NCI-H1694 treated with DMSO at 0.1 percent for 48 hours (cell line): ENCODE measurements at regions not wholly inside any gene's neighbourhood (a gene's known extent, or its start where the extent isn't known, plus 50 kb on each side); places are given as distances from the start of the nearest gene placed in this dataset.
A peak's percentile ranks its signal among the peaks of the same experiment; 100 is the strongest.

ENCODE experiments used
- DNase-seq: peaks from one replicate; lab custom pipeline; 2025; lab: John Stamatoyannopoulos, UW

DNA sequence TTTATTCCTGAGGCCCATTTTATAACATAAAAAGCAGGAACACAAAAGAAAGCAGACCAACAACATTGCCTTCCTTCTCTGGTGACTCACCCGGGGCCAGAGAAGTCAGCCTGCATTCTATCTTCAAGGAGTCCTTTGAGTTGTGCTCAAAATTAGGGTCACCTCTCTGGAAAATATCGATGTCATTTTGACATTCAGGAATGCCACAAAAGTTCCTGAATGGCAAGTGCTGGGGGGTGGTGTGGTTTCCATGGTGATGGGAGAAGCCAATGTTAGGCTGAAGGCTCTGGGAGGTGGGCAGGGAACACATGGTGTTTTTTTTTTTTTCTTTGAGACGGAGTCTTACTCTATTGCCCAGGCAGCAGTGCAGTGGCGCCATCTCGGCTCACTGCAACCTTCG, 159.6 kb downstream of the HAPSTR1 start:
- DNase-seq, result no peak

- no peak for DNase-seq
These were observed 163.4 kb downstream of the HAPSTR1 start for GRCh38 chr16:9254863-9255262.

DNA sequence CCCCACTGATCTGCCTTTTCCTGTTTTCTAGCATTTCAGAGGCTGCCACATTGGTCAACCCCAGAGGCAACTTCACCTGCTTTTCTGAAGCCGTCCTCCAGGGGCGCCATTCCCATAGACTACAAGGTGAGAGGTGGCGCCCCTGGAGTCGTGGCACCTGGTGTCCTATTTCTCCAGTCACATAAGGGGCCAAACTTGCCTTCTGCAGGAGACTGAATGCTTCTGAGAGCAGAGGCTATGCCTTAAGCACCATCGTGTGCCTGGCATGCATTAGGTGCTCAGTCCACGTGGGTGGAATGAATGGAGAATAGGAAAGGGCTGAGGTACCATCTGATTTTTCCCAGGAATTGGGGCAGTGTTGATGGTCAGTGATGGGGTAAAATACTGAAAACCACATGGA, 164.8 kb downstream of the HAPSTR1 start:
- no peak for DNase-seq

DNA sequence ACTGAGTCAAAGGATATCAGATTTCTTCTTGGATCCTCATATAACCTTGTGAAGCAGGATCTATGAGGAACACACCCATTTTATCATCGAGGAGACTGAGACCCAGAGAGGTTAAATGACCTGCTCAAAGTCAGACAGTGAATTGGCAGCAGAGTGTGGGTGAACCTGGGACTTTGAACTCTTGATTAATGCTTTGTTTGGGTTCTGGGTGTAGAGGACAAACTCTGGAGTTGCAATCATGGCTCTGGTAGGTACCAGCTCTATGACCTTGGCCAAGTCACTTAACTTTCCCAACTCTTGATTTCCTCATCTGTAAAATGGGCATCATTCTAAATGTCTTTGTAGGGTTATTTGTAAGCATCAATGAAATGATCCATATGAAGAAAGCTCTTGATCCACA, 166.4 kb downstream of the HAPSTR1 start:
- no peak for DNase-seq

GRCh38 chr16:9258423-9259051, 167.1 kb downstream of the HAPSTR1 start:
- DNase-seq, result peak; percentile 6

- no peak for DNase-seq
These were observed 168.6 kb downstream of the HAPSTR1 start for GRCh38 chr16:9259914-9260608.

GRCh38 chr16:9260666-9261065, 169.2 kb downstream of the HAPSTR1 start:
- DNase-seq, result no peak

DNA sequence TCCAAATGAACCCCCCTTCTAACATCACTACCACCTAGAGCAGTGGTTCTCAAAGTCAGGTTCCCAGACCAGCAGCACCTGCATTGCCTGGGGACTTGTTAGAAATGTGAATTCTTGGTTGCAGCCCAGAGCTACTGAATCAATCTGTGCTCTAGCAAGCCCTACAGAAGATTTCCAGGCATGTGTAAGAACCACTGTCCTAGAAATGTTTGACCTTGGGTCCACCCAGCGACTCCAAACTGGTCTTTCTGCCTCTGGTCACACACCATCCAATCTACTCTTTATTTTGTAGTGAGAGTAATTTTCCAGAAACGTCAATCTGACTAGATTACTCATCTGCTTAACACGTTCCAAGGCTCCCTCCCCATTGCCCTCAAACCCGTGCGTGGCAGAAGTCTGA, 169.9 kb downstream of the HAPSTR1 start:
- no peak for DNase-seq

DNA sequence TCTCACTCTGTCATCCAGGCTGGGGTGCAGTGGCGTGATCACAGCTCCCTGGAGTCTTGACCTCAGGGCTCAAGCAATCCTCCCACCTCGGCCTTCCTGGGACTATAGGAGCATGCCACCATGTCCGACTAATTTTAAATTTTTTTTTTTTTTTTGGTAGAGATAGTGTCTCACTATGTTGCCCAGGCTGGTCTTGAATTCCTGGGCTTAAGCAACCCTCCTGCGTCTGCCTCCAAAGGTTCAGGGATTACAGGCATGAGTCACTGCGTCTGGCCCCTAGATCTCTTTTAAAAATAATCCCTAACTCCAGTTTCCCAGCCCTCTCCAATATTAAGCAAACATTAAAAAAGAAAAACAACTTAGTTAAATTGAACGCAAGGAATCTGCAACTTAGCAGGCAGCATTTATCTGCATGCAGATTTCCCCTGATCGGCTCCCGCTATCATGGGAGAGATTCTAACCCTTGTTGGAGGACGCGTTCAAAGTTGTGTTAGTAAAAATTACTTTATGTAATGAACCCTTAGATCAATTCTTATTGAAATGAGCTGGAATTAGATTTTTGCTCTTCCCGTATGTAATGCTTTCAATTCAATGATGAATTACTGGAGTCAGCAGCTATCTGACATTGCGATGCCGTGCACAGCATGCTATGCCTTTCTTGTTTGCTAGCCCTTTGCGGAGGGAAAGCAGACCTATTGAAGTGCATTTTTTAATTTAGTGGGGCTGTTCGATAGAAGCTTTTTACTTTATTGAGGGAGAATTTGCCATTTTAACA, 171.7 kb downstream of the HAPSTR1 start:
- no peak for DNase-seq

DNA sequence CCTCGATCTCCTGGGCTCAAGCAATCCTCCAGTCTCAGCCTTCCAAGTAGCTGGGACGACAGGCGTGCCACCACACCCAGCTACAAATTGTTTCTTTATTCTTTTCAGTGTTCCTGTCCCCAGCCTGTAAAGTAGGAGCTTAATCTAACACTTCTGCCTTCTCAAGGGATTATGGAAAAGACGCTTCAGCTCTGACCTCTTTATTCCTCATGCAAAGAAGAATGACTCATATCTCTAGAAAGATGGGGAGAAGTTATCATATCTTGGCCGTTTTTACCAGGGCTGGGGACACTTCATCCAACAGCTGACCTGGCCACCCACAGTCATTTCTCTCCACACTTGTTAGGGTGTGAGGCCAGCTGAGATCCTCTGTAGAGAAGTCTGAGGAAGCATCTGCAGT, 172.6 kb downstream of the HAPSTR1 start:
- DNase-seq, result no peak

- no peak for DNase-seq
These were observed 177.0 kb downstream of the HAPSTR1 start for GRCh38 chr16:9268446-9268845.

- no peak for DNase-seq
These were observed 179.0 kb downstream of the HAPSTR1 start for GRCh38 chr16:9270424-9270823.

GRCh38 chr16:9270941-9271340, 179.5 kb downstream of the HAPSTR1 start:
- no peak for DNase-seq

GRCh38 chr16:9271841-9272240, 180.4 kb downstream of the HAPSTR1 start:
- DNase-seq, result no peak

DNA sequence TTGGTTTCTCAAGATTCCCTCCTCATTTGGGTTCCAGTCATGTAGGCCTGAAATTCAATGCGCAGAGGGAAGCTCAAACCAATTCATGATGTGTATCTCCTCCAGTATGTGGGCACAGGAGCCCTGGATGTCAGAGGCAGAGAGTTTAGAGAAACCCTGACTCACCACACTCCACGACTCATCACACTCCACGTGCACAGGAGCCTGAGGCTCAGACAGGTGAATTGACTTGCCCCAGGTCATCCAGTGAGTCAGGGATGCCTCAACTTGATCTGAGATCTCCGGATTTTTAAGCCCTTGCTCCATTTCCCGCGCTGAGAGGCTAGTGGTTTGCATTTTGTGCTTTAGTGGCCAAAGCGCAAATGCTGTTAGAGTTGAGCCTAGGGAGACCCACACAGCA, 183.9 kb downstream of the HAPSTR1 start:
- DNase-seq, result no peak

DNA sequence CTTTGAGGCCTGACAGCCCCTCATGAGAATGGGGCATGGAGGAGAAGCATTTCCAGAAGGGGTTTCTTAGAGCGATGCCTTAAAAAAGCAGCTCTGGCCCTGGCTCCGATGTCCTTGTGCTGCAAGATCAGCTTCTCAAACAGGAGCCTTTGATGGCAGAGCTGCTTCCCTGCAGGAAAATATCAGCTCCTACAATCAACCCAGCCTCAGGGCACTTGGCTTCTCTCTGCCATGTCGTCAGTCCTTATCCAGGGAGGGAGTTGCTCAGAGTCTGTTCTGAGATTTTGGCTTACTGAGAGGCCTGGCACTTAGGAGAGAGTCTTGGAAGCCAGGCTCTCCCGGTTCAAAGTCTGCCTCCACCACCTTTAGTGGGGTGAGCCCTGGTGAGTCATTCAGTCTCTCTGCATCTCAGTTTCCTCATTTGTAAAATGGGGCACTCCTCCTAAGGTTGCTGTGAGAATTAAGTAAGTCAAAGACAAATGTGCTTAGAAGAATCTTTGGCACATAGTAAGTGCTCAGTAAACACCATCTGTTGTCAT, 184.4 kb downstream of the HAPSTR1 start:
- no peak for DNase-seq

GRCh38 chr16:9279291-9280068, 188.0 kb downstream of the HAPSTR1 start:
- no peak for DNase-seq

GRCh38 chr16:9280069-9280466, 188.6 kb downstream of the HAPSTR1 start:
- no peak for DNase-seq

DNA sequence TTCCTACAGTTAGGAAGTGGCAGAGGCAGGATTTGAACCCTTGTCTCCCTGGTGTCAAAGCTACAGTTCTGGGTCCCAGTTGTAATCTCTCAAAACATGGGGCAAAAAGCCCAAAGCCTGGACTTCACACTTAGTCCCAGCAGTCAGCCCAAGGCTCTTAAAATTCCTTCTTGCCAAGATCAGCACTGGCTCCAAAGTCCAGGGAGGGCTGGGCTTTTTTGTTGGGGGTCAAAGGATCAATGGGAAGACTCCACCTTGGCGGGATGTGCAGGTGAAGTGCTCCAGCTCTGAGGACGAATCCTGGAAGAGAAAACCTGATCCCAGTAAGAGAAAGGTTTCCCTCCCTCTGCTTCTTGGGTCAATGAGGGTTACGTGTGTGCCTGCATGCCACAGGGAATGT, 195.5 kb downstream of the HAPSTR1 start:
- no peak for DNase-seq

- DNase-seq, result no peak
These were observed 204.8 kb downstream of the HAPSTR1 start for GRCh38 chr16:9296271-9296590.

- DNase-seq, result no peak
These were observed 206.1 kb downstream of the HAPSTR1 start for GRCh38 chr16:9297437-9298113.

- no peak for DNase-seq
These were observed 208.8 kb downstream of the HAPSTR1 start for GRCh38 chr16:9300252-9300651.
